SU-DHL-6 (cell line): ENCODE measurements at regions not wholly inside any gene's neighbourhood (a gene's known extent, or its start where the extent isn't known, plus 50 kb on each side); places are given as distances from the start of the nearest gene placed in this dataset.
"Not testable (repeated sequence)": the region's sequence is repeated elsewhere in the genome, so short reads cannot be mapped to it uniquely, and the experiment has no call there.

Source experiments
- H2AFZ ChIP-seq: fragments of 200-600 bp; sonication (generic); 2 replicates; pipeline ENCODE4 v1.6.1; 2014; ENCODE audit warnings: low read depth, mild to moderate bottlenecking, moderate library complexity, mixed read lengths, antibody characterized with exemption, low read length; ENCODE audit not compliant: severe bottlenecking
- H3F3A ChIP-seq: fragments of 200-600 bp; shearing (Covaris generic); 2 replicates; pipeline ENCODE4 v1.6.0; 2016; ENCODE audit warnings: antibody characterized with exemption, mild to moderate bottlenecking; ENCODE audit not compliant: insufficient read depth
- H3K27ac ChIP-seq: fragments of 200-600 bp; sonication (generic); 2 replicates; pipeline ENCODE4 v1.5.1; 2016; ENCODE audit warnings: low read depth, mild to moderate bottlenecking, low read length, moderate library complexity, mixed read lengths
- H3K27me3 ChIP-seq: fragments of 200-600 bp; sonication (generic), shearing (Covaris generic); 2 replicates; pipeline ENCODE4 v1.6.0; 2014; ENCODE audit warnings: mild to moderate bottlenecking, low read length
- H3K36me3 ChIP-seq: fragments of 200-600 bp; sonication (generic); 2 replicates; pipeline ENCODE4 v1.6.1; 2014; ENCODE audit warnings: mild to moderate bottlenecking, low read length, mixed read lengths
- H3K4me2 ChIP-seq: fragments of 300-600, 200-600 bp; shearing (Covaris generic), sonication (generic); 2 replicates; pipeline ENCODE4 v1.6.0; 2014; ENCODE audit warnings: low read length, low read depth, mild to moderate bottlenecking; ENCODE audit not compliant: poor library complexity, severe bottlenecking
- H3K4me3 ChIP-seq: fragments of 200-600 bp; sonication (generic); 2 replicates; pipeline ENCODE4 v1.5.1; 2014; ENCODE audit warnings: antibody characterized with exemption, low read length, mild to moderate bottlenecking, mixed read lengths; ENCODE audit not compliant: insufficient read depth, poor library complexity, severe bottlenecking
- H3K79me2 ChIP-seq: fragments of 200-600 bp; sonication (generic); 2 replicates; pipeline ENCODE4 v1.6.1; 2014; ENCODE audit warnings: mild to moderate bottlenecking, low read length, moderate library complexity; ENCODE audit not compliant: insufficient read depth
- H3K9ac ChIP-seq: fragments of 200-600 bp; sonication (generic); 2 replicates; pipeline ENCODE4 v1.7.0; 2014; ENCODE audit warnings: mild to moderate bottlenecking, low read length
- H3K9me2 ChIP-seq: fragments of 200-600 bp; sonication (generic); replicated peaks from 2 replicates; pipeline ENCODE4 v1.6.1; 2014; ENCODE audit warnings: low read length; ENCODE audit not compliant: insufficient read depth
- H3K9me3 ChIP-seq: fragments of 200-600 bp; sonication (generic); 2 replicates; pipeline ENCODE4 v1.6.1; 2014; ENCODE audit warnings: low read length, mixed read lengths; ENCODE audit not compliant: insufficient read depth
- H4K20me1 ChIP-seq: fragments of 200-600 bp; sonication (generic); 2 replicates; pipeline ENCODE4 v1.6.1; 2014; ENCODE audit warnings: low read depth, mild to moderate bottlenecking, antibody characterized with exemption, low read length, moderate library complexity, mixed read lengths
- EZH2phosphoT487 ChIP-seq: fragments of 200-600 bp; sonication (generic), shearing (Covaris generic); conservative IDR thresholded peaks from 2 replicates; pipeline ENCODE4 v1.6.1; 2018; ENCODE audit warnings: mild to moderate bottlenecking, antibody characterized with exemption, low read length, moderate library complexity, mixed read lengths
- TF ChIP-seq, protein P1 (sequence below): fragments of 200-600 bp; sonication (generic); IDR thresholded peaks from one replicate; pipeline ENCODE4 v1.5.1; 2017; ENCODE audit warnings: antibody characterized with exemption, mild to moderate bottlenecking, low read length, moderate library complexity; ENCODE audit not compliant: insufficient read depth, poor library complexity, severe bottlenecking

DNA sequence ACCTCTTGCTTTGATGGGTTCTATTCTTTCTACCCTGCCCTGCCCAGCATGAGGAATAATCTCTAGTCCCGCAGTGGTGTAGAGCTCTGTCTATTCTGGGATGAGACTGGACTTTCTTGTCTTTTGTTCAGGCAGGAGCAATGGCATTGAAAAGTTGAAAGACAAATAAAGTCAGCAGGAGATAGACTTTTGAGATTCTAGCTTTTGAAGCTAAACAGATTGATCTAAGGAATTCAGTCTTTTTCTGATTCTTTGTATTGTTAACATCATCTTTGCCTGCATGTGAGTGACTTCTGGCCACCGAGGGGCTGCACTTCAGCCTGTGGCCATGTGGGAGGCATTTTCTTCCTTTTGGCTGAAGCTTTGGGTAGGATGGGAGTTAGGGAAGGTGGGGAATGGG lies 132.4 kb downstream of the MRPL57 start:
- no peak for TF ChIP-seq EZH2phosphoT487
- TF ChIP-seq, protein P1, sequence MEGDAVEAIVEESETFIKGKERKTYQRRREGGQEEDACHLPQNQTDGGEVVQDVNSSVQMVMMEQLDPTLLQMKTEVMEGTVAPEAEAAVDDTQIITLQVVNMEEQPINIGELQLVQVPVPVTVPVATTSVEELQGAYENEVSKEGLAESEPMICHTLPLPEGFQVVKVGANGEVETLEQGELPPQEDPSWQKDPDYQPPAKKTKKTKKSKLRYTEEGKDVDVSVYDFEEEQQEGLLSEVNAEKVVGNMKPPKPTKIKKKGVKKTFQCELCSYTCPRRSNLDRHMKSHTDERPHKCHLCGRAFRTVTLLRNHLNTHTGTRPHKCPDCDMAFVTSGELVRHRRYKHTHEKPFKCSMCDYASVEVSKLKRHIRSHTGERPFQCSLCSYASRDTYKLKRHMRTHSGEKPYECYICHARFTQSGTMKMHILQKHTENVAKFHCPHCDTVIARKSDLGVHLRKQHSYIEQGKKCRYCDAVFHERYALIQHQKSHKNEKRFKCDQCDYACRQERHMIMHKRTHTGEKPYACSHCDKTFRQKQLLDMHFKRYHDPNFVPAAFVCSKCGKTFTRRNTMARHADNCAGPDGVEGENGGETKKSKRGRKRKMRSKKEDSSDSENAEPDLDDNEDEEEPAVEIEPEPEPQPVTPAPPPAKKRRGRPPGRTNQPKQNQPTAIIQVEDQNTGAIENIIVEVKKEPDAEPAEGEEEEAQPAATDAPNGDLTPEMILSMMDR, result no peak
- H3K27me3 ChIP-seq, result no peaks in the 10 kb centered on the region
- H3K27ac ChIP-seq, result no peak overlapping the region
- H3K79me2 ChIP-seq, result no peaks in the 10 kb centered on the region
- no peaks in the 10 kb centered on the region for H4K20me1 ChIP-seq
- H2AFZ ChIP-seq, result no peak overlapping the region
- no peak overlapping the region for H3K4me3 ChIP-seq
- no peak overlapping the region for H3K4me2 ChIP-seq
- no peaks in the 10 kb centered on the region for H3F3A ChIP-seq
- H3K9me3 ChIP-seq, result no peaks in the 10 kb centered on the region
- H3K9ac ChIP-seq, result no peak overlapping the region
- no peaks in the 10 kb centered on the region for H3K9me2 ChIP-seq
- H3K36me3 ChIP-seq, result no peaks in the 10 kb centered on the region

DNA sequence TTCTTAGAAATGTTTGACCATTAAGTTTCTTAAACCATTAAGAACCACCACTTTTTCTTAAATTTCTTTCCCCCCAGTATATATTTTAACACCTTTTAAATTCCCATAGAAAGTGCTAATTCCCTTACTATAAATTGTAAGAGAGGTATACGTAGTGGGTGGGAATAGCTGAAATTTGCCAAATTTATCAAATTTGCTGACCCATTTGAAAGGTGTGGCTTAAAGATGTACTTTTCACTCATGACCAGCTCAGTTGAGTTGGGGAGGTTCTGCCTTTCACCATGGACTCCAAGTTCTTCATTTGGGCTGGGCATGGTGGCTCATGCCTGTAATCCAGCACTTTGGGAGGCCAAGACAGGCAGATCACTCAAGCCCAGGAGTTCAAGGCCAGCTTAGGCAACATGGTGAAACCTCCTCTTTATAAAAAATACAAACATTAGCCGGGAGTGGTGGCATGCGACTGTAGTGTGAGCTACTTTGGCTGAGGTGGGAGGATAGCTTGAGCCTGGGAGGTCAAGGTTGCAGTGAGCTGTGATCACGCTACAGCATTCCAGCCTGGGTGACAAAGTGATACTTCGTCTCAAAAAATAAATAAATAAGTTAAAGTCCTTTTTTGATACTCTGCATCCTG lies 133.2 kb downstream of the MRPL57 start:
- no peak for TF ChIP-seq EZH2phosphoT487
- TF ChIP-seq, protein P1, result no peak
- Histone ChIP-seq H2AFZ (no peak overlapping the region), H3F3A (no peaks in the 10 kb centered on the region), H3K27me3 (no peaks in the 10 kb centered on the region), H3K79me2 (no peaks in the 10 kb centered on the region), H3K9me2 (no peaks in the 10 kb centered on the region), H3K27ac (no peak overlapping the region), H4K20me1 (no peaks in the 10 kb centered on the region), H3K4me2 (no peak overlapping the region), H3K4me3 (no peak overlapping the region), H3K9me3 (no peaks in the 10 kb centered on the region), H3K36me3 (no peaks in the 10 kb centered on the region), H3K9ac (no peak overlapping the region)

DNA sequence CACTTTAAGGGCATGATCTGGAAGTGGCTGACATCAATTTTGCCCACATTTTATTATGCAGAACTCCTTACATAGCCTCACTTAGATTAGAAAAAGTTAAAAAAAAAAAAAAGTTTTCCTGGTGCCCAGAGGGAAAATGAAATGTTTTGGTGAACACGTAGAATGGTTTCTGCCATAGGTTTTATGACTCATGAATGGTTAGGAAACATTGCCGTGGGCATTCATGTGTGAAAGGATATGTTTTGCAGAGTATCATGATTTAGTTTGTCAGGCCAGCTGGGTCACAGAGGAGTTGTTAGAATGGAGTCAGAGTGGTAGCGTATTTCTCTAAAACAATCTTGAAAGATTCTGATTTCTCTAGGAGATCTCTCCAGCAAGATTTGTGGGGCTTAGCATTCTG lies 133.8 kb downstream of the MRPL57 start:
- Histone ChIP-seq H3F3A (no peaks in the 10 kb centered on the region), H3K9ac (no peak overlapping the region), H3K79me2 (no peaks in the 10 kb centered on the region), H3K27me3 (no peaks in the 10 kb centered on the region), H3K4me3 (no peak overlapping the region), H4K20me1 (no peaks in the 10 kb centered on the region), H3K27ac (no peak overlapping the region), H3K9me3 (no peaks in the 10 kb centered on the region), H3K4me2 (no peak overlapping the region), H2AFZ (no peak overlapping the region), H3K9me2 (no peaks in the 10 kb centered on the region), H3K36me3 (no peaks in the 10 kb centered on the region)
- TF ChIP-seq, protein P1, result no peak
- TF ChIP-seq EZH2phosphoT487, result no peak

- H3K27ac ChIP-seq, H3K27me3 ChIP-seq, H3K79me2 ChIP-seq, H3K36me3 ChIP-seq, H4K20me1 ChIP-seq, H2AFZ ChIP-seq, H3K9me2 ChIP-seq, H3K4me2 ChIP-seq, H3K9ac ChIP-seq, H3K9me3 ChIP-seq, H3K4me3 ChIP-seq, H3F3A ChIP-seq: not testable (repeated sequence)
These were observed 138.5 kb downstream of the MRPL57 start for GRCh38 chr13:21314976-21315375.
